ENCODE measurements at regions not wholly inside any gene's neighbourhood (a gene's known extent, or its start where the extent isn't known, plus 50 kb on each side); places are given as distances from the start of the nearest gene placed in this dataset.

GRCh38 chr6:163850874-163851273 is 436.4 kb downstream of the QKI start:
- DNase-seq, result no peak

GRCh38 chr6:163844761-163845160 is 430.2 kb downstream of the QKI start:
- no peak for DNase-seq

- DNase-seq, result no peak
Observed at GRCh38 chr6:163844357-163844756, 429.8 kb downstream of the QKI start.

- no peak for DNase-seq
Observed at GRCh38 chr6:163843218-163843617, 428.7 kb downstream of the QKI start.

- no peak for DNase-seq
Observed at GRCh38 chr6:163842467-163842866, 427.9 kb downstream of the QKI start.

DNA sequence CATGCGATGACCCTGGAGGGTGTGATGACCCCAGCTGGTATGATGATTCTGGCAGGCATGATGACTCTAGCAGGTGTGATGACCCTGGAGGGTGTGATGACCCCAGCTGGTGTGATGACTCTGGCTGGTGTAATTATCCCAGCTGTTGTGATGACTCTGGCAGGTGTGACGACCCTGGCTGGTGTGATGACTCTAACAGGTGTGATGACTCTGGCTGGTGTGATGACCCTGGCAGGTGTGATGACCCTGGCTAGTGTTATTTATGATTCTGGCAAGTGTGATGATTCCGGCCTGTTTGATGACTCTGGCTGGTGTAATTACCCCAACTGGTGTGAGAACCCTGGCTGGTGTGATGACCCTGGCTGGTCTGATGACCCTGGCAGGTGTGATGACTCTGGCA is 427.2 kb downstream of the QKI start:
- no peak for DNase-seq

DNA sequence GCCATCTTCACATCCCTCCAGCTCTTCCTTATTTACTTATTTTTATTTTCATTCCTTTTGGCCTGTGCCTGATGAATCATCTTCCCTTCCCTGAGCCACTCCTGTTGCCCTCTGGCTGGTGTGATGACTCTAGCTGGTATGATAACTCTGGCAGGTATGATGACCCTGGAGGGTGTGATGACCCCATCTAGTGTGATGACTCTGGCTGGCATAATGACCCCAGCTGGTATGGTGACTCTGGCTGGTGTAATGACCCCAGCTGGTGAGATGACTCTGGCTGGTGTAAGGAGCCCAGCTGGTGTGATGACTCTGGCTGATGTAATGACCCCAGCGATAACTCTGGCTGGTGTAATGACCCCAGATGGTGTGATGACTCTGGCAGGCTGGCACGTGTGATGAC is 426.8 kb downstream of the QKI start:
- no peak for DNase-seq

DNA sequence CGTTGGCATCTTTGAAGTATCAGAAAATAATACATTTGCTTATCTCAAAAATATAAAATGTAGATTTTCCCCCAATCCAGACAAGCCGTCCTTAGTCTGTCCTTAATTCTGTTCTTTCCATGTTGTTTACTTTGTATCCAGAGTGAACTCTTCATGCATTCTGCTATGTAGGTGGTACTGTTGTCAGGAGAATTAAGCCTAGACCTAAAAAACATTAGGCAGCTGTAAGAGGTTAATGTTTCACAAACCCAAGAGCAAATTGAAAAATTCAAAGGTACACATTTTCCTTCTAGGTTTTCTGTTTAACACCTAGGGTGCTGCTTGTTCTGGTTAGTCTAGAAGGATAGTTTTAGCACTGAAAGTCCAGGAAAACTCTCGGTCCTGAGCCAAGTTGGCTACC is 426.4 kb downstream of the QKI start:
- DNase-seq, result no peak

- no peak for DNase-seq
Observed at GRCh38 chr6:163839296-163839695, 424.8 kb downstream of the QKI start.

DNA sequence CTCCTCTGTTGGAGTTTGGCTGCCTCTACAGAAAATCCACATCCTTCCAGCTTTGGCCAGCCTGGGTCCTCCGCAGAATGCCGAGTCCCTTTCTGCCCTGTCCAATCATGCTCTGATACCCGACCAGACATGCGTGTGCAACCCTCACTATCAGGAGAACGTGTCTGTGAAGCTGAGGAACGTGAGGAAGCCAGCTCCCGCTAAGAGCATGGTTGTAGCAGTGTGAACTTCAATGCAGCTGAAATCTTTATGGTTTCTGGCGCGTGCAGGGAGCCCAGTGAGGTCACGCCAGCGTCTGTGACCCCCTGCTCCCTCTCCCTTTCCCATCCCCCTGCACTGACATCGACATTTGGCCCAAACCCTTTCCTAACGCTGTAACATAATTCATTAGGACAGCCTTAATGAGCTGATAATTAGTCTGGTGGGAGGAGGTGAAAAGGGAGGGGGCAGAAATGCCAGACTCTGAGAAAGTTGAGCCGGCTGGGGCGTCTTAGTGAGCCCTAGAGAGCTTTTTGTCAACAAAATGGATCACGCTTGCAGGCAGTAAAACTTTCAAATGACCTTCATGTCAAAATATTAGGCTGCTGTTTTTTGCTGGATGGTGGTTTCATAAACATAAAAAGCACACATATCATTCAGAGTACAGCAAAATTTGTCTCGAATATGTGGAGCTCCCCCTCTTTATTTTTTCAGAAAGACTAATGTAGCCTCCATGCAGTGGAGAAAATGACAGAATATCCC is 423.3 kb downstream of the QKI start:
- DNase-seq, result peak in 1 of 2 donors; percentile 23

- peak in 1 of 2 donors; percentile 20 for DNase-seq
Observed at GRCh38 chr6:163836876-163837690, 422.6 kb downstream of the QKI start.

- DNase-seq, result no peak
Observed at GRCh38 chr6:163835439-163836171, 421.1 kb downstream of the QKI start.

DNA sequence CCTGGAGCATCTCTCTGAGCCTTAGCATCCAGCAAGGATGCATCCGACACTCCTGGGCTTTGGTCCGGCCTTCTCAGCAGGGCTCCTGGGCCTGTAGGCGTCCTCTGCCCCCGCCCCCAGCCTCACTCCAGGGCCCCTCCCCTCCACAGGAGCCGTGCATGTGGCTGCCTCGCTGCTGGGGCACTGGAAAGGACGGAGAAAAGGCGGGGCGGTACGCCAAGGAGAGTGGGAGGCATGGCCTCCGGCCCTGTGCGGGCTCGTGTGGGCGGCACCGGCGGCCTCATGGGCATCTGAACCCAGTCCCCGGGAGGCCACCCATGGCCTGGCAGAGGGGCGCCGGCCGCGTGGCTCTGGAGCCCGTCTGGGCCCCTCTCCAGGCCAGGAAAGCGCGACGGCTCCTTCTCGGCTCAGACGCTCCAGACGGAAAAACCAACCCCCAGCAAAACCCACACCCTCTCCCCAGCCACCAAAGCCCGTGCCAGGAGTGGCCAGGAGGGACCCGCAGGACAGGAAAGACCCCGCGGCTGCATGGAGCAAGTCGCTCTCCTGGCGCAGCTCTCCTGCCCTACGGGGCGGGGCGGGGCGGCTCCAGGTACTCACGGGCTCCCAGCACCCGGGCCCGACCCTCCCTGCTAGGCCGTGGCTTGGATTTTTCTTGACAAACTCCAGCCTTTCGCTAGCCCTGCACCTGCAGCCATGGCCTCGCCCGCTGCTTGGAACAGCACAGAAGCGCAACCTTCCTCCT is 419.9 kb downstream of the QKI start:
- no peak for DNase-seq

DNA sequence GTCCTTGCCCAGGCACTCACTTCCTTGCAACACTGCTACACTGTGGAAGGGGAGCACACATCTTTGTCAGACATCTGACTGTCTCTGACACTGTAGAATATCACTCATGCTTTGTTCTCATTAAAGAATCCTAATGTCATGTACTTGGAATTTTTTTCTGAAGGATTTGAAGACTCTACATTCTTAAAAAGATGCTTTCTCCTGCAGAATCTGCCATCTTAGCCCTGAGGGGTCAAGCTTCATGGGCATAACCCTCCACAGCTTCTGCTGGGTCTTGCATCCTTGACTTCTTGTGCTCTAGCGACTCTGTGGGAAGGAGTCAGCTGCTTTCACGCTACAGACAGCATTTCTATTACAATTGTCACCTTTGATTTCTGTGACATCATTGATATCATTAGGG is 417.2 kb downstream of the QKI start:
- no peak for DNase-seq

DNA sequence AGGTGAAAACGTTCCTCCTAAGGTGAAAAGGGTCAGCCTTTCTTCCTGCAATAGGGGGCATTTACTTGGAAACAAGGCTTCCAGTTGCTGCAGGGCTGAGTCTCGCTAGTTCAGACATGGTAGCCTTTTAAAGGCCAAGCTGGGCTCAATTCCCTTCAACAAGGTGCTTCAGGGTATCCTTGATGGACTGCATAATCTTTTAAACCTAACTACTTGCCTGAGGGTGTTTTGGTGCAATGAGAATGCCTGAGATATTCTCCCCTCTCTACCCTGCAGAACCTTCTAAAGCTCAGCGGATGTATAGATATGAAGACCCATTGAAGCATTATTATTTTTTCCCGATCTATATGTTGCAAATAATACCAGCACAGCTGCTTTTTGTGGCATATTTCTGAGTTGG is 416.1 kb downstream of the QKI start:
- no peak for DNase-seq

GRCh38 chr6:163828038-163828795 is 413.7 kb downstream of the QKI start:
- DNase-seq, result no peak

- no peak for DNase-seq
Observed at GRCh38 chr6:163827143-163827542, 412.6 kb downstream of the QKI start.

DNA sequence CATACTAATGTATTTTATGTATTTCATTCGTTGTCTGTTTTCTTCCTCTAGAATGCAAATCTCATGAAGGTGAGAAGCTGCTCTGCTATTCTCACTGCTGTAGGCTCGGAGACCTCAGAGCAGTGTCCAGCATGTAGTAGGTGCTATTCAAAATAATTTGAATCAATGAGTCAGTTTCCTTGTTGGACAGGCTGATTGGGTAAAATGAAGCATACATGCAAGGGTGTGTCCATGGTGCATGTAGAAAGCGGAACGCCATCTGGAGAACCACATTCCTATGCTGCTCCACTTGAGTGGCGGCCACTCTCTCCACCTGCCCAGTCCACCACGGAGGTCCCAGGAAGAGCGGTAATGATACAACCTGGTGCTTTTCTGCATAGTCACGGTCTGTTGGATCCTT is 412.1 kb downstream of the QKI start:
- no peak for DNase-seq

- no peak for DNase-seq
Observed at GRCh38 chr6:163825033-163825432, 410.5 kb downstream of the QKI start.

DNA sequence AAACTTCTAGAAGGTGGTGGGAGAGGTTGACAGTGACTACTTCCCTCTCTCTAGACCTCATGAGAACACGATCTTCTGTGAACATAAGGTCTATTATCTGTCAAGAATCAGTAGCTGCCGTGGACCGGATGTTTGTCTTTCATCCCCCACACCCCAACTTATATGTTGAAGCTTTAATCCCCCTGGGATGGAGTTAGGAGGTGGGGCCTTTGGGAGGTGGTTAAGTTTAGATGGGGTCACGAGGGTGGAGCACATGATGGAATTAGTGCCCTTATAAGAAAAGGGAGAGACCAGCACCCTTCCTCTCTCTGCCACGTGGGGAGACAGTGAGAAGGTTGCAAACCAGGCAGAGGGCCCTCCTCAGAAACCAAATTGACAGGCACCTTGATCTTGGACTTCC is 409.1 kb downstream of the QKI start:
- no peak for DNase-seq

- DNase-seq, result no peak
Observed at GRCh38 chr6:163820745-163821458, 406.4 kb downstream of the QKI start.
